IPS DF 6.9 (cell line): ENCODE measurements at regions not wholly inside any gene's neighbourhood (a gene's known extent, or its start where the extent isn't known, plus 50 kb on each side); places are given as distances from the start of the nearest gene placed in this dataset.

Experiments used
- DNase-seq: peaks from one replicate; pipeline ENCODE4 v3.0.0-alpha.2; 2013; ENCODE audit warnings: low read depth, low spot score
- H3K27ac ChIP-seq: one replicate; pipeline ENCODE4 v1.5.1; 2013; ENCODE audit warnings: low read length, control low read depth
- H3K27me3 ChIP-seq: 2 replicates; pipeline ENCODE4 v1.6.1; 2013; ENCODE audit warnings: mild to moderate bottlenecking, low read length; ENCODE audit not compliant: control insufficient read depth, insufficient read depth
- H3K36me3 ChIP-seq: 2 replicates; pipeline ENCODE4 v1.6.1; 2013; ENCODE audit warnings: low read length; ENCODE audit not compliant: control insufficient read depth, insufficient read depth
- H3K4me1 ChIP-seq: 2 replicates; pipeline ENCODE4 v1.6.1; 2013; ENCODE audit warnings: low read length; ENCODE audit not compliant: control insufficient read depth, insufficient read depth
- H3K4me3 ChIP-seq: 2 replicates; pipeline ENCODE4 v1.5.1; 2013; ENCODE audit warnings: mild to moderate bottlenecking, low read length
- H3K9me3 ChIP-seq: 2 replicates; pipeline ENCODE4 v1.6.1; 2013; ENCODE audit warnings: low read length, inconsistent platforms; ENCODE audit not compliant: control insufficient read depth, insufficient read depth
- WGBS: extraction: QIAGEN DNeasy Blood & Tissue Kit; methylation state at CpG from one replicate; pipeline ENCODE4 v1.1.7; 2013; ENCODE audit warnings: mixed read lengths, missing lambda C conversion rate; ENCODE audit not compliant: insufficient read length, insufficient coverage; 5-methylcytosine and 5-hydroxymethylcytosine counted together

GRCh38 chr21:27129694-27130093, 162.8 kb upstream of the ADAMTS5 start:
- Histone ChIP-seq H3K27me3 (no peaks in the 10 kb centered on the region), H3K36me3 (no peaks in the 10 kb centered on the region), H3K27ac (no peak overlapping the region), H3K4me1 (no peaks in the 10 kb centered on the region), H3K9me3 (no peaks in the 10 kb centered on the region), H3K4me3 (no peak overlapping the region)
- no peak for DNase-seq

DNA sequence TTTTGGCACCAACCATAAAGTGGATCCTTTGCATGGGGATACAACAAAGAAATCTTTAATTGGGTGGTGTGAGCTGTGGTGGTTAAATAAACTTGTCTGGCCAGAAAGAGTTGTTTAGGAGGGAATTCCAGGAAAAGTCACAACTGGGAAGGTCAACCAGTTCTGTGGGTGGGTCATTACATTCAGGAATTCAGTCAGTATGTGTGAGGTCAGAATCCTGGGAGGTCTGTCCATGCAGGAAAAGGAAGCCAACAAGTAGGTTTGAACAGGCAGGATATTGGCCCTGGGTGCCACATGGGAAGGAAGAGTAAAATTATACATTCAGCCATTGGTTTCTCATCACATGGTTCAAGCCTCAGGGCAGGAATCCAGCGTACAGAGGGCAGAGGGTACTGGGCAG, 162.3 kb upstream of the ADAMTS5 start:
- no peaks in the 10 kb centered on the region for H3K4me1 ChIP-seq
- no CpG with 5 or more reads among the region's 1 CpG for WGBS
- no peaks in the 10 kb centered on the region for H3K36me3 ChIP-seq
- H3K27me3 ChIP-seq = no peaks in the 10 kb centered on the region
- H3K9me3 ChIP-seq = no peaks in the 10 kb centered on the region
- H3K27ac ChIP-seq = no peak overlapping the region
- DNase-seq = no peak
- H3K4me3 ChIP-seq = no peak overlapping the region

- Histone ChIP-seq H3K4me3 (no peak overlapping the region), H3K27me3 (no peaks in the 10 kb centered on the region), H3K36me3 (no peaks in the 10 kb centered on the region), H3K4me1 (no peaks in the 10 kb centered on the region), H3K27ac (no peak overlapping the region), H3K9me3 (no peaks in the 10 kb centered on the region)
- DNase-seq = no peak
- no CpG with 5 or more reads among the region's 4 CpGs for WGBS
These were observed 159.3 kb upstream of the ADAMTS5 start for GRCh38 chr21:27126140-27126539.

DNA sequence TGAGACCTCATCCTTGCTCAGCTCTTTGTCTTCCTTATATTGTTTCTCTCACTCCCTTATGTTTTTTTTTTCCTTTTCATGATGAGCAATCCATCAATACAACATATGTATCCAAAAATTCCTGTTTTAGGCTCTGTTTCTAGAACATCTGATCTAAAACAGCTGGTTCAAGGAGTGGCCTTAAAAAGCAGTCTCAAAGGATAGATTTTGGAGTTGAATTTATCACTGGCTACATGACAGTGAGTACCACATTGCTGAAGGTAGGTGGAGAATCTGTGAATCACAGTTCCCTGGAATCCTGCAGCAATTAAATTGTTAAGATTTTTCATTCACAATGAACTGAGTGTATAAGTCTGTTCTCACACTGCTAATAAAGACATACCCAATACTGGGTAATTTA, 155.8 kb upstream of the ADAMTS5 start:
- no peaks in the 10 kb centered on the region for H3K4me1 ChIP-seq

GRCh38 chr21:27114111-27114510, 147.2 kb upstream of the ADAMTS5 start:
- Histone ChIP-seq H3K27me3 (no peaks in the 10 kb centered on the region; the same call in 1 of the 2 replicates), H3K27ac (no peak overlapping the region), H3K9me3 (no peaks in the 10 kb centered on the region), H3K4me1 (no peaks in the 10 kb centered on the region), H3K4me3 (no peak overlapping the region), H3K36me3 (no peaks in the 10 kb centered on the region)
- DNase-seq = no peak
- no CpG with 5 or more reads among the region's 2 CpGs for WGBS

More for the DNA sequence above, 155.8 kb upstream of the ADAMTS5 start:
- no peaks in the 10 kb centered on the region for H3K9me3 ChIP-seq
- no peak for DNase-seq
- H3K4me3 ChIP-seq = no peak overlapping the region
- no peaks in the 10 kb centered on the region for H3K36me3 ChIP-seq
- no peaks in the 10 kb centered on the region for H3K27me3 ChIP-seq
- H3K27ac ChIP-seq = no peak overlapping the region

DNA sequence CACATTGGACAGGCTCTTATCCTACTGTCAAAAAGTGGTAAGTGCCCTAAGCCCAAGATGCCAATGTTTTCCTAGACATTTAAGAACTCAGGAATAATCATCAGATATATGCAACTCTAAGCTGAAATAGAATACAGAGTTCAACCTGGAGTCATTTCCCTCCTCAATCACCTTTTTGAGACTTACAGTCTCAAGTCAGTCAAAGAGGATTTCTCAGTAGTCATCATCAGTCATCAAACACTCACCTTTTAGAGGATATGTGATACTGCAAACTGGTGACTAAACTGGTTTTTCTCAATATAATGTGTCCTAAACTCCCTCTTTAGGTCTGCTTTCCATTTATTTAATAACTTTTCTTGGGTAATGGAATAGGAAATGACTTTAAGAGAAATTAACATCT, 145.3 kb upstream of the ADAMTS5 start:
- H3K4me3 ChIP-seq = no peak overlapping the region
- H3K27ac ChIP-seq = no peak overlapping the region
- no peaks in the 10 kb centered on the region; the same call in 1 of the 2 replicates for H3K27me3 ChIP-seq
- H3K4me1 ChIP-seq = no peaks in the 10 kb centered on the region
- no peak for DNase-seq
- no peaks in the 10 kb centered on the region for H3K36me3 ChIP-seq
- no peaks in the 10 kb centered on the region for H3K9me3 ChIP-seq

DNA sequence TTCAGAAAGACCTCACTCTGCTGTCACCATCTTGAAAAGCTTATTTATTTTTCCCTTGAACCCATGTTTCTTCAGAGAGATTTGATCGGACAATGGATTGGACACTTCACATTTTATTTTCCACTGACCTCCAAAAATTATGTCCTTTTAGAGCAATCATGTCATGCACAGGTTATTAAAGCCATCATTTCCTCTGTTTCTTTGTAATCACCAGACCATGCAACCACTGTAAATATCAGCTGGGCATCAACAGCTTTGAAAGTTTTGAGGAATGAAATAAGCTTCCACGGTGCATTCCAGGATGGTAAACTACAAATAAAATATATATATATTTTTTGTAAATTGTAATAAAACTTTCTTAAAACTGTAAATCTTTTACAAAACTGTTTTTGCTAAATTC, 144.1 kb upstream of the ADAMTS5 start:
- no CpG with 5 or more reads among the region's 2 CpGs for WGBS
- no peak for DNase-seq
- H3K4me3 ChIP-seq = no peak overlapping the region
- no peaks in the 10 kb centered on the region; the same call in 1 of the 2 replicates for H3K27me3 ChIP-seq
- H3K9me3 ChIP-seq = no peaks in the 10 kb centered on the region
- no peaks in the 10 kb centered on the region for H3K36me3 ChIP-seq
- no peak overlapping the region for H3K27ac ChIP-seq
- no peaks in the 10 kb centered on the region for H3K4me1 ChIP-seq

DNA sequence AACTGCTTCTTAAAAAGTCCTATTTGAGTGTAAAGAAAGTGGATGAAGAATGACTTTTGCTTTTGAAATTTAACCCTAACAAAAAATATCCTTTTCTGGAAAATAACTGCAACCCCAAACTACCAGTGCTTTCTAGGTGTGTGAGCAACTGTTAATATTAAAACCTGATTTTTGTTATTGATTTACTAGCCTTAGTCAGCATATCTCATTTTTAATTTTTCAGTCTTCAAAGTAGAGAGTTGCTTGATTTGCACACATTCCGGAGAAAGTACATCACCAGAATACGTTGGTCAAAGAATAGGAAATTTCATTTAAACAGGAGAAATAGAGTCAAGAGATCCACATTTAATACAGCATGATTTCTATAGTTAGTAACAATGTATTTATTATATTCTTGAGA, 141.8 kb upstream of the ADAMTS5 start:
- no peak overlapping the region for H3K4me3 ChIP-seq

GRCh38 chr21:27108228-27108627, 141.3 kb upstream of the ADAMTS5 start:
- no peak overlapping the region for H3K27ac ChIP-seq
- H3K27me3 ChIP-seq = no peaks in the 10 kb centered on the region
- H3K9me3 ChIP-seq = no peaks in the 10 kb centered on the region
- WGBS = no CpG with 5 or more reads among the region's 1 CpG
- H3K4me3 ChIP-seq = no peak overlapping the region
- H3K4me1 ChIP-seq = peaks cover 1% of the 10 kb centered on the region; the same call in 1 of the 2 replicates
- no peaks in the 10 kb centered on the region for H3K36me3 ChIP-seq
- DNase-seq = no peak

More for the DNA sequence above, 141.8 kb upstream of the ADAMTS5 start:
- Histone ChIP-seq H3K27ac (no peak overlapping the region), H3K36me3 (no peaks in the 10 kb centered on the region), H3K4me1 (peaks cover 1% of the 10 kb centered on the region; the same call in 1 of the 2 replicates), H3K9me3 (no peaks in the 10 kb centered on the region), H3K27me3 (no peaks in the 10 kb centered on the region)
- WGBS = no CpG with 5 or more reads among the region's 2 CpGs
- no peak for DNase-seq

DNA sequence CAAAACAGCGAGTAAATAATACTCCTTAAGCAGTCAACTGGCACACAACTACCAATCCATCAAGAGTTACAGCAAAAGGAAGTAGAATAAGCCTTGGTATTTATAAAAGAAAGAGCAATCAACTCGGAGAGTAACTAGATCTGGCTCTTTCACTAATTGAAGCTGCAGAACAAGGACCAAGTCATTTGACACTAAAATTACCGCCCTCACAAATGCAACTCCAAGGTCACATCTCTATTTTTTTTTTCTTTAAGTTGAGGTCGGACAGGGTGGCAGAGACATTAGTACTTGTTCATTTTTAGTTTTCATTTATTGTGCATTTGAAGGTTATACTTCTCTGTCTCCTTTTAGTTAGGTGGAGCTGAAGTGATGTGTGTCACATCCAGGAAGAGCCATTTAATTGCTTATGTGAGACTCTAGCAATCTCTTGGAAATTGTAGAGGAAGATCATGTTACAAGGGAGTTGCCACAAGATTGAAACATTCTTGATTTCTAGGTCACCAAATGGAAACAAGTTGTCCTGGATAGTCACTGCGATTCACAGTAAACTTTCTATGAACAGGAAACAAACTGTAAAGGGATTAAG, 138.1 kb upstream of the ADAMTS5 start:
- no CpG with 5 or more reads among the region's 5 CpGs for WGBS
- Histone ChIP-seq H3K27ac (no peak overlapping the region), H3K4me3 (no peak overlapping the region), H3K27me3 (no peaks in the 10 kb centered on the region), H3K9me3 (no peaks in the 10 kb centered on the region), H3K36me3 (no peaks in the 10 kb centered on the region), H3K4me1 (peaks cover 1% of the 10 kb centered on the region; the same call in 1 of the 2 replicates)
- no peak for DNase-seq

DNA sequence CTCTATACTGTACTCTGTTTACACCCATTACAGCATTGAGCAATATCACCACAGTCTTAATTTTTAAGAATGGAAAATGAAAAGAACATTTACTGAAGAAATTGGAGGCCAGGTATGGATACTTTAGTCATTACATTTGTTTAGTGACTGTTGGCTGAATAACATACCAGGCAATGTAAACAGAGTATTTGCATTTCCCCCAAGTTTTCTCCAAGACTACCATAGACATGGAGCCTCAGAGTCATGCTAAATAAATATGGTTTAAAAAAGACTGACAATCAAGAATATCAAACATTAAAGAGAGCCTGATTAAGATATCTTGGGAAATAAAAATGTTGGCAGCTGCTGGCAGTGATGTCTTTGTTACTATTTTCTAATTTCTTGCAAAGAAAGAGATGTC, 136.9 kb upstream of the ADAMTS5 start:
- no peak overlapping the region for H3K27ac ChIP-seq
- H3K4me3 ChIP-seq = no peak overlapping the region
- H3K36me3 ChIP-seq = no peaks in the 10 kb centered on the region
- H3K4me1 ChIP-seq = peaks cover 1% of the 10 kb centered on the region; the same call in 1 of the 2 replicates
- H3K9me3 ChIP-seq = no peaks in the 10 kb centered on the region
- no peak for DNase-seq
- no peaks in the 10 kb centered on the region for H3K27me3 ChIP-seq
